NCI-H345 (cell line): ENCODE measurements at regions not wholly inside any gene's neighbourhood (a gene's known extent, or its start where the extent isn't known, plus 50 kb on each side); places are given as distances from the start of the nearest gene placed in this dataset.
"Not testable (repeated sequence)": the region's sequence is repeated elsewhere in the genome, so short reads cannot be mapped to it uniquely, and the experiment has no call there.

ENCODE experiments used
- DNase-seq: peaks from one replicate; lab custom pipeline; 2025; lab: John Stamatoyannopoulos, UW

DNA sequence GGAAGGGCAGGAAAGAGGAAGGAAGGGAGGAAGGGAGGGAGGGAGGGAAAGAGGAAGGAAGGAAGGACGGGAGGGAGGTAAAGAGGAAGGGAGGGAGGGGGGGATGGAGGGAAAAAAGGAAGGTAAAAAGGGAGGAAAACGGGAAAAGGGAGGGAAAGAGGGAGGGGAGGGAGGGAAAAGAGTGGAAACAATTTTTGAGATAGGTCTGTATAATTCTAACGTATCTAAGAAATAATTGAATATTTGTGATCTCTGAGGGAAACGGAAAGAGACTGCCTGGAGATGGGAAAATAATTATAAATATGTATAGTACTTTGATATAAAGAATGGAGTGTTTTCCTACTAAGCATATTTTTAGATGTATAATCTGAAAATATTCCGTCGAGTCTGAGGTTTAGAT is 158.2 kb upstream of the FOXK1 start:
- no peak for DNase-seq

DNA sequence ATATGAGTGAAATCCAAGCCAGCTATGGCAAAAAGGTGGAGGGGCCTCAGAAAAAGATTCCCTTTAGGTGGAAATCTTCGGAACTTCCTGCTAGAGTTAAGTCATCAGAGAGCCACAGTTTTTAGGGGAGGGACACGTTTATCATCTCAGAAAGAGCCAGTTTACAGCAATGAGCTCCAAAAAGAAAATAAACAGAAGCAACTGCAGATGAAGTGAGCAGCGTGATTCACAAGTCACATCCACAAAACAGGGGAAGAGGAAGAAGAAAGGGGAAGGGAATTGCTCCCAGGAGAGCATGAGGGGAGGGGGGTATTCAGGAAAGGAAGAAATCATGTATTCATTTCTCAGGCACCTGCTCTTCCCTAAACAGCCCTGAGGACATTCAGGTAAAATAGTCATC is 156.2 kb upstream of the FOXK1 start:
- no peak for DNase-seq

DNA sequence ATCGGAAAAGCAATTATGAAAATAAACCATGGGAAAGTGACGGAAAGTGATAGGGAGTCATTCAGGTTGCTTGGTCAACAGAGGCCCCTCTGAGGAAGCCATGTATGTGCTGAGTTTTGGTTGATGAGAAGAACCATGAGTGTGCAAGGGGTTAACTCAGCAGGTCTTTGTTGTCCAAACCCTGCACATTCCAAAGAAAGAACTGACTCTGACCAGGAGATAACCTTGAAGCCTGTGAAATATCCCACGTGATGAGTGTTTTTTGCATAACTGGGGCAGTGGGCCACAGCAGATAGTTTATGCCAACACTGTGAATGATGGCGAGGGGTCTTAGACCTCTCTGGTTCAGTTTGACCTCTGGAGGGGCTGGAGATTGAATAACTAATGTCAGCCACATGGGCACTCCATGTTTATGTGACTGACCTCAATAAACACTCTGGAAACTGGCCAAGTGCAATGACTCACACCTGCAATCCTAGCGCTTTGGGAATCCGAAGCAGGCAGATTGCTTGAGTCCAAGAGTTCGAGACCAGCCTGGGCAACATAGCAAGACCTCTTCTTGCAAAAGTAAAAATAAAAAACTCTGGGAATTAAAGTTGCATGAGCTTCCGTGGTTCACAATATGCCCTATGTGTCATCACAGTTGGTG is 154.0 kb upstream of the FOXK1 start:
- DNase-seq, result no peak

DNA sequence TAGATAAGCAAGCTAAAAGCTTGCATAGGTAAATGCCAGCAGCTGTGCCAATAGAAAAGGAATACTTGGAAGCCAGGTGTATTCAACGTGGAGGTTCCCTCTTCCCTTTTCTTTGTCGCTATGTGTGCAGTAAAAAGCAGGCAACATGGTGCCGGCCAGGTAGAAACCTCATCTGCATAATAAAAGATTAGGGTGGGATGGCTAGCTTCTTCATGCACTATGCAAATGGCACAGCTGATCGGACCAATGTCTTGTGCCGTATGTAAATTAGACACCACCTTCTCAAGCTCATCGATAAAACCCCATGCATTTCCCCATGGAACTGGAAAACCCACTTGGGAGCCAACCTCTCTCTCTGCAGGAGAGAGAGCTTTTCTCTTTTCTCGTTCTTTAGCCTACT is 150.9 kb upstream of the FOXK1 start:
- no peak for DNase-seq

DNA sequence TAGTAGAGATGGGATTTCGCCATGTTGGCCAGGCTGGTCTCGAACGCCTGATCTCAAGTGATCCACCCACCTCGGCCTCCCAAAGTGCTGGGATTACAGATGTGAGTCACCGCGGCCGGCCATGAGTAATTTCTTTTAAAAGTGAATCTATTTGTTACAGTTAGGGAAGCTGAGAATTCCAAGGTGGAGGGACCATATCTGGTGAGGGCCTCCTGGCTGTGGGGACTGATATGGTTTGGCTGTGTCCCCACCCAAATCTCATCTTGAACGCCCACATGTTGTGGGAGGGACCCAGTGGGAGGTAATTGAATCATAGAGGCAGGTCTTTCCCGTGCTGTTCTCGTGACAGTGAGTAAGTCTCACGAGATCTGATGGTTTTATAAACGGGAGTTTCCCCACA is 148.8 kb upstream of the FOXK1 start:
- not testable (repeated sequence) for DNase-seq

DNA sequence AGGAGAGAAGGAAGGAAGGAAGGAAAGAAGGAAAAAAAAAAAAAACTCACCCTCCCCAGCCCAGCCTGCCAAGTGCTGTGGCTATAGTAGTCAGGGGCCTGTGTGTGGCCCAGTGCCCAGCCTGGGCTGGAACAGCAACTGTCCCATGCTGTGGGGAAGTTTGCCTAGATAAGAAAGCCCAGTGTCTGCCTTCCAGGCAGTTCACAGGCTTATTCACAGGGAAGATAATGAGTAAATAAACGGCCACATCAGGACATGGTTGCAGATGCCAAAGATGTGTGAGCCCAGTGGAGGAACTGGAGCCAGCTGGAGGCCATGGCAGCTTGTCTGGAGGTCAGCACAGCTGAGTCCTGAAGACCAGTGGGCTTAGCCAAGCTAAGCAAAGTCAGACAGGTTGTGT is 132.4 kb upstream of the FOXK1 start:
- no peak for DNase-seq

DNA sequence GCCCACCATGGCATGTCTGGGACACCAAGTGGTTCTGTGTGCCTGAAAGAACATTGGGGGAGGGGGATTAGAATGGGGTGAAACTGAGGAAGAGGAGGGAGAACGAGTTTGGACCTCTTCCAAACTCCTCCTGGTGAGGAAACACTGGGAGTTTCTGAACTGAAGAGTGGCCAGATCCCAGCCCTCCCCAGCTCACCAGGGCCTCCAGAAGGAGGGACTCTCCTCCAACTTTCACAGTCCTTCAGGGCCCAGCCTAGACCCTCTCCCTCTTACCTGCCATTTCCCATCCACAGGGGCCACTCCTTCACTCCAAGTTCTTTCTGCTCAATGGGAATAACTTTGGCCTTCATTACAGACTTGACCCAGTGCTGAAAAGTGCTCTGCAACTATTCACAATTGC is 132.0 kb upstream of the FOXK1 start:
- DNase-seq, result no peak

DNA sequence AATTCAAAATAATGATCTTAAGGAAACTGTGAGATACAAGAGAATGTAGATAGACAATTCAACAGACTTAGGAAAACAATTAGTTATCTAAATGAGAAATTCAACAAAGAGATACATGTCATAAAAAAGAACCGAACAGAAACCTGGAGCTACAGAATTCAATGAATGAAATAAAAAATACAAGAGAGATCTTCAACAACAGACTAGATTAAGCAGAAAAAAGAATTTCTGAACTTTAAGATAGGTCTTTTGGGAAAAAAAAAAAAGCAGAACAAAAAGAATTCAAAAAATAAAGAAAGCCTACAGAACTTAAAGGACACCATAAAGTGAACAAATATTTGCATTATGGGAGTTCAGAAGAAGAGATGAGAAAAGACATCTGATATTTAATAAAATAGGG is 129.1 kb upstream of the FOXK1 start:
- no peak for DNase-seq

DNA sequence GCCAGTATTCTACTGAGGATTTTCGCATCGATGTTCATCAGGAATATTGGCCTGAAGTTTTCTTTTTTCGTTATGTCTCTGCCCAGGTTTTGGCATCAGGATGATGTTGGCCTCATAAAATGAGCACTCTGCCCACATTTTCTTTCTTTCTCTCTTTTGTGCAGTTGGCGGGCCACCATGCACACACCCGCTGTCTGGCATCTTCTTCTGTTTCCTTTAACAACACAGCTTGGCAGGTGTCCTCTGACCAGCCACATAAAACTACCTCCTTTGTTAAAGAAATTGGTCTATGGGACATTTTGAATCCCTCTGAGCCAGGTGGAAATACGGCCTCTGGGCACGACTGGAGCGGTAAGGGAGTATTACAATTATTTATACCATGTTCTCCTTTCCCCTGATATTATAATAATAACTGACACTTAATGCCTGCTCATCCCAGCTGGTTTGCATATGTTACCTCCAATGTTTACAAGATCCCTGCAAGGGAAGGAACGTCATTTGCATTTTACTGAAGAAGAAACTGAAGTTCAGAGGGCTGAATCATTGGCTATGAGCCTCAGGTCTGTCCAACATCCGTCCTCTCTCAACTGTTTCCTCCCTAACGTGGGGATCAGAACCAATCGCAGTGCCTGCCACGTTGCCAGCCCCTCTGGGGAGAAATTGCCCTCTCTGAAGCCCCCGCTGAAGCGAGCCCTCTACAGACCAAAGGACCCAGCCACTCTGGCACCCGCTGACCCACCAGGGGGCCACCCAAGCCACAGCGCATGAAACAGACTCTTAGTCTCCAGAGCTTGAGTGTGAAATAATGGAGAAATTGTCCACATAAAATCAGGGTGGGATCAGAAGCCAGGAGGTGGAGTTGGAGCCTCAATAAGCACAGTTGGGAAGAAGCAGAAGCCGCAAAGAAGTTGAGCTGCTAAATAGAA is 125.0 kb upstream of the FOXK1 start:
- DNase-seq, result no peak

DNA sequence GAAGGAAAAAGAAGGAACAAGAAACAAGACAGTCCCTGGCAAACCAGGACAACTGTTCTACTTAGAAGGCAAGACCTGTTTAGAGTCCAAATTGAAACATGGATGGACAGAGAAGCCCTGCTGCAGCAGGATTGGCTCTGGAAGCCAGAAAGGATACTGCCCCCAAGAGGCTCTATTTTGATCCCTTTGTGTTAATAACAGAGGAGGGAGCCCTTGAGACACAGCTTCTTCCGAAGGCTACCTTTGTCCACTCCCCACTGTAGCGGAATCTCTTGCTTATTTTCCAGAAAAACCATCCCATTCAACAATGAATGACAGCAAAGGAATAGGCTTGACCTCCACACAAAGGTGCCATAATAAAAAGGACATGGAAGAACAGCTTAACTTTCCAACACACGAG is 120.3 kb upstream of the FOXK1 start:
- DNase-seq, result no peak

DNA sequence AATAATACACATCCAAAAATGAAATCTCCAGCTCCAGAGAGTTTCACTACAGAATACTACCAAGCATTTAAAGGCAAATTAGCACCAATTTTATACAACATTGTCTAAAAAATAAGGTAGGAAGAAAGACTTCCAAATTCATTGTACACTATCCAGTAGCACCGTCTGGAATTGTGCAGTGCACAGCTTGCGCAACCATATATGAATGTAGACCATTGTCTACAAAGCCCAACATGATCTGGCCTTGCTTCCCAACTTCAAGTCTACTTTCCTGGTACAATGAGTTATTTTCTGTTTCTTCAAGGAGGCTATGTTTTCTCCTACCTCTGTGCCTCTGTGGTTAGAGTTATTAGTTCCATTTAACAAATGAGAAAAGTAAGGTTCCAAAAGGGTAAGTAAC is 115.4 kb upstream of the FOXK1 start:
- DNase-seq, result no peak

DNA sequence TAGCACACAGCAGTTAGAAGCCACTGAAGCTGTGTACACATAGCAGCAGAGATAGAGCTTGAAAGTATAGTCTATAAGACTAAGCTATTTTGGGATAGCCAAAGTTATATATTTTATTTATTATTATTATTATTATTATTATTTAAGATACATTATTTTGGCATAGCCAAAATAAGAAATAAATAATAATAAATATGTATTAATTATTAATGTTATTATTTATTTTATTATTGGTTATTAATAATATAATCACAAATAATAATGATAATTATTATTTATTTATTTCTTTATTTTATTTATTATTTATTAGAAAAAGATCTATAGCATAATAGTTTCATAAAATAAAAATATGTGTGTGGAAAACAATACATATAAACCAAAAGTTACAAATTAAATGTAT is 107.2 kb upstream of the FOXK1 start:
- no peak for DNase-seq

DNA sequence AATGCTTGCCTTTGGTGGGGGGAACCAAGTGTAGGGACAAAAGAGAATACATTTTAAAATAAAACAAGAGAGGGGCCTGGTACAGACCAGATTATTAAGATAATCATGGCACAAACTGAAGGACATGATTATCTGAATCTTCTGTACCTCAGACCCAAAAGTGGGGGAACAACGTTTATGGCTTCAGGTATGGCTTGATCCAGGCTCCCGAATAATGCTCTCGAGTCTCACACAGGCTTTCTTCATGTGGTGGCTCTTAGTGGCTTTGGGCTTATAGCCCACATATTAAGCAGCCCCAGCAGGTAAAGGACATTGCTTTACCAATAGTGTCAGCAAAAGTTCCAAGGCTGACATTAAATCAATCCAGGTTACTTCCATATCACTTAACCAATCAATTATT is 106.8 kb upstream of the FOXK1 start:
- no peak for DNase-seq

DNA sequence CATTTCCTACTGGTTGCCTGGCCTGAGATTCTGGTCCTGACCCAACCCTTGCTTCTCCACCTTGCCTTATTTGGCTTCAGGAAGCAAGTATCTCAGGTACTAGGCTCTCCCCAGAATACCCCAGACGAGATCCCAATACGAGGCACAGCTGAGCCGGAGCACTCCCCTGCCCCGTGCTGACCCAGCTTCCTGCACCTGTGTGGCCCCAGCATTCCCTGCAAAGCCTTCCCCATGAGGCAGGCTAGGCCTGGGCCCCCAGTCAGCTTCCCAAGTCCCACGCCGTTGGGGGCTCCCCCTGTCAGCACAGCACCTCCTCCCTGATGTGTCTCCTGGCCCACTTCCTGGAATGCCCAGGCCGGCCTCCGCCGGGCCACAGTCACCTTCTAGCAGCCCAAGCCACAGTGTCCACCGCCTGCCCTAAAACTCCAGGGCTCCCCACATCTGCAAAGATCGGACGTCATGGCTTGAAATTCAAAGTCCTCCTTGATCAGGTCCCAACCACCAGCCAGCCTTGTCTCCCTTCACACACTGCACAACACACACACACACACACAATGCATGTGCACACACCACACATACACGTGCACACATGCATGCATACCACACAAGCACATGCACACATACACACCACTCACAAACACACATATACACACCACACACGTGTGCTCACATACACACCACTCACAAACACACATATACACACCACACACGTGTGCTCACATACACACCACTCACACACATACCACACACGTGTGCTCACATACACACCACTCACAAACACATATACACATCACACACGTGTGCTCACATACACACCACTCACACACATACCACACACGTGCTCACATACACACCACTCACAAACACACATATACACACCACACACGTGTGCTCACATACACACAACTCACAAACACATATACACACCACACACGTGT is 78.9 kb upstream of the FOXK1 start:
- no peak for DNase-seq

DNA sequence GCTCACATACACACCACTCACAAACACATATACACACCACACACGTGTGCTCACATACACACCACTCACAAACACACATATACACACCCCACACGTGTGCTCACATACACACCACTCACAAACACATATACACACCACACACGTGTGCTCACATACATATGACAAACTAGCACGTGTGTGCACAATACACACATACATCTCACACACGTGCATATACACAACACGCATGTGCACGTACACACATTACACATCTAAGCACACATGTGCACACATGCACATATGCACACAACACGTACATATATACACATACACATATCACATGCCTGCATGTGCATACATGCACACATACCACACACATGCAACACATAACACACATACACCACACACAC is 78.3 kb upstream of the FOXK1 start:
- no peak for DNase-seq

DNA sequence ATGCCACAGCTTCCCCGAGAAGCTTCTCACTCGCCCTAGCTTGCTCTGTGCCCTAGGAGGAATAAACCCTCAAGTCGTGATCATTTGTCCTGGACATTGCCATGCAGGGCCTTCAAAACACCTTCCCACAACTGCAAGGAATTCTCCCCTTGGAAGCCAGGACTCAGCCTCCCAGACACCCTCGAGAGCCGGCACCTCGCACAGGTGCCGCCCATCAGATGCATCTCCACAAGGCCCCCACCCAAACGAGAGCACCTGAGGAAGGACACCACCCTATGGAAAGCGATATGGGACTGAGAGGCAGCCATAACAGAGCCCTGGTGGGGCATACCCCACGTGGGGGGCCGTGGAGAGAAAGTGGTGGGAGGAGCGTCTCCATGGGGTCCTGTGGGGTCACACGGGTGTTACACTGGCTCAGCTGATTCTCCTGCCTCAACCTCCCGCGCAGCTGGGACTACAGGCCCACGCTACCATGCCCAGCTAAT is 77.6 kb upstream of the FOXK1 start:
- DNase-seq, result no peak

DNA sequence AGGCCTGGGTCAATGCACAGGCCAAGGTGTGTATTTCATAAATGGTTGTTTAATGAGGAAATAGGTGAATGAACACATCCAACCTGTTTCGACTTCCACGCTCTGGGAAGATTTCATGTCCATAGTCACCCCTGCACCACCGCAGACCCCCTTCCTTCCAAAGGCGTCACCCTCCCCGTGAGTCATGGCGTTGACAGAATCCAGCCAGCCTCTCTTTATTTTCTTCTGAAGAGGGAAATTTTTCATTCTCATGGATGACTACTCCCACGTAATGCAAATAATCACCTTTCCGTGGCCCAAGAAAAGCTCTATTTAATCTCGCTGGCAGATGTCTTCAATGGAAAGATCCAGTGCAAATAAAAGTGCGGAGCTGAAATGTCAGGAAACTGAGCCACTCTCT is 75.3 kb upstream of the FOXK1 start:
- no peak for DNase-seq

DNA sequence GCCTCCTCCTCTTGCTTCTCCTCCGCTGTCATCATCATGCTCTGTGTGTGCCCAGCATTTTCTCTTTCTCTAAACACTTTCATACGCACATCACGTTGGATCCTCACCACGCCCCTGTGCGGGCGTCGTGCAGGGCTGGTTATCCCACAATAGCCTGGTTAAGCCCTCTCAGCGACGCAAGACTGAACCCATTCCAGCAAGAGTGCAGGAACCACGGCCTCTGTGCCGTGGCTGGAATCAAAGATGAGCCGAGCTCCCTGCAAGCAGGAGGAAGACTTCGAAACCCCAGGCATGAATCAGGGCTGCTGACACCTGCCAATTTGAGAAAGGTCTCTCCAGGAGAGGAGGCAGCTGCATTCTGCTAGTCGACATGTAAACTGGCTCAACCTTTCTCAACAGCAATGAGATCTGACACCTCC is 74.8 kb upstream of the FOXK1 start:
- DNase-seq, result no peak

DNA sequence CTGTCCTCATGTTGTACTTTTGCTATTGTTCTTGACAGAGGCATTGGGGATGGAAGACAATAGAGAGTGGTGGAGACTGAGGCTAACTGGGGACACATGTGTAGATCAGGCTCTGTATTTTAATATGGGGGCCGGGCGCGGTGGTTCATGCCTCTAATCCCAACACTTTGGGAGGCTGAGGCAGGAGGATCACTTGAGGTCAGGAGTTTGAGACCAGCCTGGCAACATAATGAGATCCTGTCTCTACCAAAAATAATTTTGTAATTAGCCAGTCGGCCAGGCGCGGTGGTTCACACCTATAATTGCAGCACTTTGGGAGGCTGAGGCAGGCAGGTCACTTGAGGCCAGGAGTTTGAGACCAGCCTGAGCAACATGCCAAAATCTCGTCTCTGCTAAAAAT is 72.5 kb upstream of the FOXK1 start:
- DNase-seq, result not testable (repeated sequence)

DNA sequence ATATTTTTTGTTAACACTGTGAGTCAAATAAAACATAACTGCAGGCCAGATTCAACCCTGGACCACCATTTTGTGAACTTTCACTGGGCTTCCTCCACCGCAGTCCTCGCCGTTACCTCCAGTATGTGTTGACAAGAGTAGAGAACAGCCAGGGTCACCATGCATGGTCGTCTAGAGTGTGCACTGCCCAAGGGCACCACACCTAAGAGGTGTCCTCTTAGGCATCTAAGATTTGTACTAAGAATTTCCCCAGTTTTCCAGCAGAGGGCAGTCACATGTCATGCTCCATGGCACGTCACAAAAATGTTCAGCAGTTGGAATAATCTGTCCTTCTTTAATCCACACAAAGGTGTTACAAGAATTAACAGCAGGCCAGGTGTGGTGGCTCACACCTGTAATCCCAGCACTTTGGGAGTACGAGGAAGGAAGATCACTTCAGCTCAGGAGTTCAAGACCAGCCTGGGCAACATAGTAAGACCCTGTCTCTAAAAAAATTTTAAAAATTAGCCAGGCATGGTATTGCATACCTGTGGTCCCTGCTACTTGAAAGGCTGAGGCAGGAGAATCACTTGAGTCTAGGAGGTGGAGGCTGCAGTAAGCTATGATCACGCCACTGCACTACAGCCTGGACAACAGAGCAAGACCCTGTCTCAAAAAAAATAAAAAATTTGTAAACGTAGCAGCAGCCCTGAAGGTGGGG is 71.2 kb upstream of the FOXK1 start:
- DNase-seq, result peak; percentile 75

DNA sequence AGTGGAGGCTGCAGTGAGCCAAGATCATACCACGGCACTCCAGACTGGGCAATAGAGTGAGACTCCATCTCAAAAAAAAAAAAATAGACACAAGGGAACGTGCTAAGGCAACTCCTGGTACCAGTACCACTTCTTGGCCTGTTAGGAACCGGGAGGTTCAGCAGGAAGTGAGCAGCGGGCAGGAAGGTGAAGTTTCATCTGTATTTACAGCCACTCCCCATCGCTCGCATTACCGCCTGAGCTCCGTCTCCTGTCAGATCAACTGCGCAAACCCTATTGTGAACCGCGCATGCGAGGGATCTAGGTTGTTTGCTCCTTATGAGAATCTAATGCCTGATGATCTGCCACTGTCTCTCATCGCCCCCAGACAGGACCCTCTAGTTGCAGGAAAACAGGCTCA is 69.9 kb upstream of the FOXK1 start:
- no peak for DNase-seq
